ENCODE measurements at regions not wholly inside any gene's neighbourhood (a gene's known extent, or its start where the extent isn't known, plus 50 kb on each side); places are given as distances from the start of the nearest gene placed in this dataset.

DNA sequence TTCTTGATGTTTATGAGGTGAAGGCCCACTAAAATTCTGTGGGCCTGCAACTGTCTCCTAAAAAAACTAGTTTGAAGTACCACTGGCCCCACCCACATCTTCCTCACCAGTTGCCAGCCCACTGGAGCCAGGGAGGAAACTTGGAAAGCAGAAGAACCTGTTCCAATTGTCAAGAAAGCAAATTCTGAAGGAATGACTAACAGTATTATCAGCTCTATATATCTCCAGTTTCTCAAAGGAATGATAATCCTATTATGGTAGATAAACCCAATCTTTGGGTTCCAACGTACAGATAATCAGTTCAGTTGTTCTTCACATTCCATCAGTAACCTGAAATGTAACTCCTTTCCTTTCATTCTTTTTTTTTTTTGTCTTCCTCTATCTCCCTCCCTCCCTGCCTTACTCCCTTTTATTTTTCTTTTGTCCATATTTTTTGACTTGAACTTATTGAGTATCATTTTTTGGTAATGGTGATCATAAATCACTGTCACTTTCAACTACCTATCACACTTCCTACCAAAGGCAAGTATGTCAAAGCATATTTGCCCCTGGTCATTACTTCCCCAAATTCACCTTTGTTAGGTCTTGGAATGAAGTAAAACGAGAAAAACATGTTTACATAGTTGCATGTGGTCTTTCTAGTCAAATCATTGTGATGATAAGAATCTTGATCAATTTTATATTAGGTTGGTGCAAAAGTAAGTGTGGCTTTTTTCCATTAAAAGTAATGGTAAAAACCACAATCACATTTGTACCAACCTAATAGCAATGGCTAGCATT, 943.4 kb downstream of the TTLL7 start:
- Histone ChIP-seq H3K4me1 (ENCODE audit: control insufficient read depth, insufficient read depth, low read length) (no peaks in the 10 kb centered on the region), H3K9me3 (replicated peaks; ENCODE audit: control insufficient read depth, insufficient read depth, low read length) (no peaks in the 10 kb centered on the region), H3K27ac (ENCODE audit: control insufficient read depth, insufficient read depth) (no peak overlapping the region), H3K4me2 (ENCODE audit: control insufficient read depth, insufficient read depth) (no peak overlapping the region), H4K20me1 (ENCODE audit: control insufficient read depth, insufficient read depth) (no peaks in the 10 kb centered on the region), H3K27me3 (replicated peaks in 1 of 2; ENCODE audit: control insufficient read depth in 2 of 2, insufficient read depth in 2 of 2, low read length in 1 of 2) (no peaks in the 10 kb centered on the region), H3K9ac (ENCODE audit: control insufficient read depth, insufficient read depth, low read length) (no peak overlapping the region), H3K36me3 (ENCODE audit: control insufficient read depth in 2 of 2, insufficient read depth in 2 of 2, low read length in 1 of 2) (no peaks in the 10 kb centered on the region), H3K4me3 (no peak overlapping the region), H2AFZ (ENCODE audit: control insufficient read depth, low read depth, low read length) (no peak overlapping the region), H3K79me2 (ENCODE audit: control insufficient read depth, insufficient read depth, low read length) (no peaks in the 10 kb centered on the region)
- ATAC-seq: no peak
- RAD21 ChIA-PET (ENCODE audit: unreplicated experiment): no interaction called here
- CTCF ChIA-PET: interaction anchor here (1.2 kb wide), 1 partner anchor 19 kb away, joined by 3 read pairs; no protein-coding TSS in a partner anchor
- BruUV-seq (replicated peaks): no TSS peak
- SMC1A ChIA-PET (ENCODE audit: uncharacterized antibody, unreplicated experiment): no interaction called here
- POLR2A ChIA-PET: no interaction called here
- no peak for FAIRE-seq
- TF ChIP-seq SPI1 (IDR thresholded peaks at IDR 0.05; ENCODE audit: borderline replicate concordance, insufficient read depth, low read depth, low read length) (no peak), NR2C1 (IDR thresholded peaks at IDR 0.05) (no peak), NR2F1 (conservative IDR thresholded peaks at IDR 0.05) (no peak), TCF7 (IDR thresholded peaks at IDR 0.05; ENCODE audit: borderline replicate concordance) (no peak), GATAD2B (conservative IDR thresholded peaks at IDR 0.05; ENCODE audit: low read depth) (no peak), RUNX3 (IDR thresholded peaks at IDR 0.05; ENCODE audit: low read length) (no peak), CBX3 (IDR thresholded peaks at IDR 0.05; ENCODE audit: borderline replicate concordance, low read depth) (no peak), CHD1 (IDR thresholded peaks at IDR 0.05; ENCODE audit: low read depth, low read length) (no peak), HDAC6 (IDR thresholded peaks at IDR 0.05; ENCODE audit: unreplicated experiment) (no peak), ETV6 (conservative IDR thresholded peaks at IDR 0.05 in 1 of 2, IDR thresholded peaks at IDR 0.05 in 1 of 2; ENCODE audit: borderline replicate concordance in 1 of 2, low read depth in 1 of 2) (no peak), CHD4 (IDR thresholded peaks at IDR 0.05) (no peak), MTA2 (IDR thresholded peaks at IDR 0.05; ENCODE audit: low read depth) (no peak), FOXK2 (IDR thresholded peaks at IDR 0.05) (no peak), TARDBP (IDR thresholded peaks at IDR 0.05; ENCODE audit: borderline replicate concordance) (no peak), RAD51 (IDR thresholded peaks at IDR 0.05) (no peak), ZSCAN29 (IDR thresholded peaks at IDR 0.05) (no peak), KLF5 (IDR thresholded peaks at IDR 0.05; ENCODE audit: partially characterized antibody) (no peak)
- TF ChIP-seq, protein P1, sequence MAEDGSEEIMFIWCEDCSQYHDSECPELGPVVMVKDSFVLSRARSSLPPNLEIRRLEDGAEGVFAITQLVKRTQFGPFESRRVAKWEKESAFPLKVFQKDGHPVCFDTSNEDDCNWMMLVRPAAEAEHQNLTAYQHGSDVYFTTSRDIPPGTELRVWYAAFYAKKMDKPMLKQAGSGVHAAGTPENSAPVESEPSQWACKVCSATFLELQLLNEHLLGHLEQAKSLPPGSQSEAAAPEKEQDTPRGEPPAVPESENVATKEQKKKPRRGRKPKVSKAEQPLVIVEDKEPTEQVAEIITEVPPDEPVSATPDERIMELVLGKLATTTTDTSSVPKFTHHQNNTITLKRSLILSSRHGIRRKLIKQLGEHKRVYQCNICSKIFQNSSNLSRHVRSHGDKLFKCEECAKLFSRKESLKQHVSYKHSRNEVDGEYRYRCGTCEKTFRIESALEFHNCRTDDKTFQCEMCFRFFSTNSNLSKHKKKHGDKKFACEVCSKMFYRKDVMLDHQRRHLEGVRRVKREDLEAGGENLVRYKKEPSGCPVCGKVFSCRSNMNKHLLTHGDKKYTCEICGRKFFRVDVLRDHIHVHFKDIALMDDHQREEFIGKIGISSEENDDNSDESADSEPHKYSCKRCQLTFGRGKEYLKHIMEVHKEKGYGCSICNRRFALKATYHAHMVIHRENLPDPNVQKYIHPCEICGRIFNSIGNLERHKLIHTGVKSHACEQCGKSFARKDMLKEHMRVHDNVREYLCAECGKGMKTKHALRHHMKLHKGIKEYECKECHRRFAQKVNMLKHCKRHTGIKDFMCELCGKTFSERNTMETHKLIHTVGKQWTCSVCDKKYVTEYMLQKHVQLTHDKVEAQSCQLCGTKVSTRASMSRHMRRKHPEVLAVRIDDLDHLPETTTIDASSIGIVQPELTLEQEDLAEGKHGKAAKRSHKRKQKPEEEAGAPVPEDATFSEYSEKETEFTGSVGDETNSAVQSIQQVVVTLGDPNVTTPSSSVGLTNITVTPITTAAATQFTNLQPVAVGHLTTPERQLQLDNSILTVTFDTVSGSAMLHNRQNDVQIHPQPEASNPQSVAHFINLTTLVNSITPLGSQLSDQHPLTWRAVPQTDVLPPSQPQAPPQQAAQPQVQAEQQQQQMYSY (CRISPR knock-in tag; IDR thresholded peaks at IDR 0.05): no peak
- TF ChIP-seq, protein P2, sequence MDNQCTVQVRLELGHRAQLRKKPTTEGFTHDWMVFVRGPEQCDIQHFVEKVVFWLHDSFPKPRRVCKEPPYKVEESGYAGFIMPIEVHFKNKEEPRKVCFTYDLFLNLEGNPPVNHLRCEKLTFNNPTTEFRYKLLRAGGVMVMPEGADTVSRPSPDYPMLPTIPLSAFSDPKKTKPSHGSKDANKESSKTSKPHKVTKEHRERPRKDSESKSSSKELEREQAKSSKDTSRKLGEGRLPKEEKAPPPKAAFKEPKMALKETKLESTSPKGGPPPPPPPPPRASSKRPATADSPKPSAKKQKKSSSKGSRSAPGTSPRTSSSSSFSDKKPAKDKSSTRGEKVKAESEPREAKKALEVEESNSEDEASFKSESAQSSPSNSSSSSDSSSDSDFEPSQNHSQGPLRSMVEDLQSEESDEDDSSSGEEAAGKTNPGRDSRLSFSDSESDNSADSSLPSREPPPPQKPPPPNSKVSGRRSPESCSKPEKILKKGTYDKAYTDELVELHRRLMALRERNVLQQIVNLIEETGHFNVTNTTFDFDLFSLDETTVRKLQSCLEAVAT (IDR thresholded peaks at IDR 0.05): no peak
- in situ Hi-C loops (cut with MboI) (no loop called here), intact Hi-C loops (cut with micrococcal nuclease; ENCODE audit: unreplicated experiment) (no loop called here)
- WGBS (ENCODE audit: insufficient coverage, insufficient replicate concordance, low lambda C conversion rate, missing lambda C conversion rate): 0% methylated on average over 2 of the region's 2 CpGs
- DNase-seq (ENCODE audit: low read depth, low spot score): no peak
